ENCODE measurements at regions not wholly inside any gene's neighbourhood (a gene's known extent, or its start where the extent isn't known, plus 50 kb on each side); places are given as distances from the start of the nearest gene placed in this dataset.

DNA sequence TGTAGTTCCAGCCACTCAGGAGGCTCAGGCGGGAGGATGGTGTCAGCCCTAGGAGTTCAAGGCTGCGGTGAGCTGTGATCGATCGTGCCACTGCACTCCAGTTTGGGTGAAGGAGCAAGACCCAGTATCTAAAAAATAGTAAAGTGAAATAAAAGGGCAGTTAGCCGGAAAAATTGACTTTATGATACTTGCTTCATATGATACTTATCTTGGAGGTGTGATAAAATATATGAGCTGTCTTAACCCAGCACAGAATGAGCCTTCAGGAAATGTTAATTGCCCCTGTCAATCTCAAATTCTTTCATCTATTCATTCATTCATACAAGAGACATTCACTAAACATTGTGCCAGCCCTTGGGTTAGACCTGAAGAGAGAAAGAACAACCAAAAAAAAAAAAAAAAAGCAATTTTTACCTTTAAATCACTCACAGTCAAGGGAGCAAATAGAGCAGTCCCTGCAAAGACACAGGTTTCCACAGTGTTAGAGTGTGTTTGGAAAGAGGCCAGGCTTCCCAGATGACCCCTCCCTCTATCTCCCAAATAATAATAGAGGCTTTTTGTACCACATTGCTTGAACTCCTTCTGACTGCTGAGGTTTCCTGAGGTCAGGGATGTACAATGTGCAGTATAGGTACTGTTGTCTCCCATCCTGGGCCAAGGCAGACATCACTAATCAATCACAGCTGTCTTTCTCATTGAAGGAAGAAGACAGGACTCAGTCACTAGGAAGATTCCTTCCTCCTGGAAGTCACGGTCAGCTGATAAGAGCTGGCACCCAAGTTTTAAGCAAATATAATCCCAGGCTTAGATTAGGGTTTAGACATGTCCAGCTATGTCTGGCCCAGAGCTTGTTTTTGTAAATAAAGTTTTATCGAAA, 454.6 kb downstream of the MIAT start:
- no peaks in the 10 kb centered on the region for H3K9me3 ChIP-seq
- peak overlapping the region; percentile 70 to 74 for H3K27ac ChIP-seq
- H3K27me3 ChIP-seq = no peaks in the 10 kb centered on the region
- TF ChIP-seq, protein P1, sequence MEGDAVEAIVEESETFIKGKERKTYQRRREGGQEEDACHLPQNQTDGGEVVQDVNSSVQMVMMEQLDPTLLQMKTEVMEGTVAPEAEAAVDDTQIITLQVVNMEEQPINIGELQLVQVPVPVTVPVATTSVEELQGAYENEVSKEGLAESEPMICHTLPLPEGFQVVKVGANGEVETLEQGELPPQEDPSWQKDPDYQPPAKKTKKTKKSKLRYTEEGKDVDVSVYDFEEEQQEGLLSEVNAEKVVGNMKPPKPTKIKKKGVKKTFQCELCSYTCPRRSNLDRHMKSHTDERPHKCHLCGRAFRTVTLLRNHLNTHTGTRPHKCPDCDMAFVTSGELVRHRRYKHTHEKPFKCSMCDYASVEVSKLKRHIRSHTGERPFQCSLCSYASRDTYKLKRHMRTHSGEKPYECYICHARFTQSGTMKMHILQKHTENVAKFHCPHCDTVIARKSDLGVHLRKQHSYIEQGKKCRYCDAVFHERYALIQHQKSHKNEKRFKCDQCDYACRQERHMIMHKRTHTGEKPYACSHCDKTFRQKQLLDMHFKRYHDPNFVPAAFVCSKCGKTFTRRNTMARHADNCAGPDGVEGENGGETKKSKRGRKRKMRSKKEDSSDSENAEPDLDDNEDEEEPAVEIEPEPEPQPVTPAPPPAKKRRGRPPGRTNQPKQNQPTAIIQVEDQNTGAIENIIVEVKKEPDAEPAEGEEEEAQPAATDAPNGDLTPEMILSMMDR (IDR thresholded peaks at IDR 0.05) = no peak
- H3K36me3 ChIP-seq = no peaks in the 10 kb centered on the region
- H3K4me3 ChIP-seq = no peak overlapping the region
- peaks cover 0 to 19% of the 10 kb centered on the region in 2 donors for H3K4me1 ChIP-seq
- no peak for DNase-seq (ENCODE audit: low spot score)

DNA sequence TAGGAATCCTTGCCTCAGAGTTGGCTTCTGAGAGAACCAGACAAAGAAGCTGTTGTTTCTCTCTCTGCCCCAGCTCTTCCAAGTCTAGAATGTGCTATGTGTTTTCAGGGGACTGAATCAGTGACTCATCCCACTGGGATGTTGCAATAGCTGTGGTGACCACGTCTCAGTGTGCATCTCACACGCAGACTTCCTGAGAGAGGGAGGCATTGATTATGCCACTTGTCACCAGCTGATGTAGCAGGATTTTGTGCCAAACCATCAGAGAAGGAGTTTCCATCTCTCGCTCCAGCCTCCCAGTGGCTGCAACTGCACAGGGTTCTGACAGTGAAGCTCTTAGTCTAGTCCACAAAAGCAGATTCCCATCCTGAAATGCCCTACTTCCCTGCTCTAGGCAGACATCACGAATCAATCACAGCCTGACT, 455.8 kb downstream of the MIAT start:
- Histone ChIP-seq H3K4me1 (peaks cover 0 to 19% of the 10 kb centered on the region in 2 donors), H3K27me3 (no peaks in the 10 kb centered on the region), H3K4me3 (no peak overlapping the region), H3K27ac (peak overlapping the region; percentile 70 to 74), H3K9me3 (no peaks in the 10 kb centered on the region), H3K36me3 (no peaks in the 10 kb centered on the region)
- TF ChIP-seq, protein P1 (IDR thresholded peaks at IDR 0.05) = no peak
- DNase-seq (ENCODE audit: low spot score) = peak; percentile 95

DNA sequence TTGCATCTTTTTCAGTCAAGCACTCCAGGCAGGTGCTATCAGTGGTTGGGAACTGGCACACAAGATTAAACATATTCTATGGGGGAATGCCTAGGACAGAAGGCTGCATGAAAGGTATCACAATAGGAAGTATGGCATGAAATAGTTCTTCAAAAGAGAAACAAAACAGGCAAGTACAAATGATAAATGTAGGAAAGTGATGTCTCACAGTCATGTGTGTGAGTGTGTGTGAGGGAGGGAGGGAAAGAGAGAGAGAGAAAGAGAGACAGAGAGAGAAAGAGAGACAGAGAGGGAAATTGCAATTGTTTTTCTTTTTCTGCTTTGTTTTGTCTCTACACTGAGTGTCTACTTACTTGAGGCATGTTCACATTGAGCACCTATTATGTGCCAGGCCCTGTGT, 456.3 kb downstream of the MIAT start:
- H3K27ac ChIP-seq = peak overlapping the region; percentile 70 to 74
- H3K9me3 ChIP-seq = no peaks in the 10 kb centered on the region

DNA sequence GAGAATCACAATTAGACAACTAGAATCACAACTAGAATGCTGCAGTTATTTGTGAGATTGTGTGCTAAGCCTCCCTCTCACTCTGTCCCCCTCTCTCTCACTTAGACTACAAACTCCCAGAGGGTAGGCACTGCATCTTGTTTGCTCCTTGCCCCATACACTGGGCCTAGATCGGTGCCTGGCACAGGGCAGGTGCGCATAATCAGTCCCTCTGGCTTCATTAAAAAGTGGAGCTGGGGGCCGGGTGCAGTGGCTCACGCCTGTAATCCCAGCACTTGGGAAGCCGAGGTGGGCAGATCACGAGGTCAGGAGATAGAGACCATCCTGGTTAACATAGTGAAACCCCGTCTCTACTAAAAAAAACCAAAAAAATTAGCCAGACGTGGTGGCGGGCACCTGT, 456.8 kb downstream of the MIAT start:
- Histone ChIP-seq H3K27ac (peak overlapping the region in 1 of 2 donors; percentile 74), H3K36me3 (no peaks in the 10 kb centered on the region), H3K4me3 (no peak overlapping the region), H3K9me3 (no peaks in the 10 kb centered on the region), H3K27me3 (no peaks in the 10 kb centered on the region), H3K4me1 (peaks cover 0 to 12% of the 10 kb centered on the region in 2 donors)
- TF ChIP-seq, protein P1 (IDR thresholded peaks at IDR 0.05) = no peak
- no peak for DNase-seq (ENCODE audit: low spot score)

More for the DNA sequence above, 456.3 kb downstream of the MIAT start:
- Histone ChIP-seq H3K4me1 (peaks cover 0 to 16% of the 10 kb centered on the region in 2 donors), H3K27me3 (no peaks in the 10 kb centered on the region), H3K36me3 (no peaks in the 10 kb centered on the region), H3K4me3 (no peak overlapping the region)
- no peak for DNase-seq (ENCODE audit: low spot score)
- TF ChIP-seq, protein P1 (IDR thresholded peaks at IDR 0.05) = no peak

DNA sequence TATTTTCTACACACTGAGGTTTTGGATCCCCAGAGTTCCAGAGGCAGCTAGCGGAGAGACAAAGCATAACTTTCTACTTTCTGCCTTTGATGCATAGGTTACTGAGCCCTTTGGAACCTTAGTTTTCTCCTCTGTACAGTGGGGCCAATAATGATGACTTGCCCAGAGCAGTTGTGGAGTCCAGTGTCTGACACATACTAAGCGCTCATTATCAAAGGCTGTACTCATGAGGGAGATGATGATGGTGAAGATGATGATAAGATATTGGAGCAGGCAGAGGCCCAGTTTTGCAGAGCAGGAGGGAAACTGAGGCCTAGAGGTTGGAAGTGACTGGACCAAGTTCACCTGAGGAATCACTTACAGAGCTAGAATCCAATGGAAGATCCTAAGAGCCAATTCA, 458.0 kb downstream of the MIAT start:
- Histone ChIP-seq H3K27me3 (no peaks in the 10 kb centered on the region), H3K9me3 (peaks cover 0 to 9% of the 10 kb centered on the region in 2 donors), H3K4me3 (no peak overlapping the region), H3K4me1 (peaks cover 0 to 12% of the 10 kb centered on the region in 2 donors), H3K36me3 (no peaks in the 10 kb centered on the region), H3K27ac (no peak overlapping the region)
- no peak for DNase-seq (ENCODE audit: low spot score)
- TF ChIP-seq, protein P1 (IDR thresholded peaks at IDR 0.05) = no peak

Measured in right atrium auricular region (tissue), 2 donors.